ENCODE measurements at regions not wholly inside any gene's neighbourhood (a gene's known extent, or its start where the extent isn't known, plus 50 kb on each side); places are given as distances from the start of the nearest gene placed in this dataset.

GRCh38 chrX:7987160-7988012, 60.2 kb upstream of the PNPLA4 start:
- no peak for TF ChIP-seq CTCF (IDR thresholded peaks at IDR 0.05)
- no peak for TF ChIP-seq POLR2AphosphoS5 (IDR thresholded peaks at IDR 0.05)
- no peak for TF ChIP-seq POLR2A (IDR thresholded peaks at IDR 0.05)
- no peak for TF ChIP-seq EP300 (IDR thresholded peaks at IDR 0.05)

All from suprapubic skin (tissue), 4 donors.